GM12878 (cell line): ENCODE measurements at regions not wholly inside any gene's neighbourhood (a gene's known extent, or its start where the extent isn't known, plus 50 kb on each side); places are given as distances from the start of the nearest gene placed in this dataset.

Source experiments
- ATAC-seq: fragments of 200-7000 bp; cut with Tn5 transposase; 3 replicates; pipeline ENCODE4 v1.9.1; 2020; ENCODE audit warnings: mild to moderate bottlenecking, moderate library complexity
- BruUV-seq: library from RNA; stranded (reverse); fragments of 400-500 nt; replicated peaks from 2 replicates; lab custom pipeline; 2021; lab: Mats Ljungman, UMichigan
- CTCF ChIA-PET: fragments of 300-600 bp; sonication (Branson Sonifier 250); formaldehyde crosslinking; extraction: SDS; loops from one replicate; lab custom pipeline; 2021; ENCODE audit warnings: inconsistent platforms; lab: Yijun Ruan, JAX
- POLR2A ChIA-PET: fragments of 350-600 bp; formaldehyde crosslinking; extraction: SDS; loops from one replicate; lab custom pipeline; 2021; ENCODE audit warnings: inconsistent platforms; lab: Charles Lee
- RAD21 ChIA-PET: fragments of 300-600 bp; sonication (Branson Sonifier 250); formaldehyde crosslinking; loops from one replicate; lab custom pipeline; 2023; ENCODE audit warnings: antibody characterized with exemption; ENCODE audit not compliant: unreplicated experiment; lab: Charles Lee
- SMC1A ChIA-PET: fragments of 300-600 bp; sonication (Branson Sonifier 250); formaldehyde crosslinking; loops from one replicate; lab custom pipeline; 2023; ENCODE audit not compliant: unreplicated experiment, uncharacterized antibody; lab: Charles Lee
- DNase-seq: peaks from one replicate; pipeline ENCODE4 v3.0.0-alpha.2; 2011; ENCODE audit warnings: low read depth, low spot score
- FAIRE-seq: peaks from 3 replicates; lab custom pipeline; 2011; peaks lifted over from hg19 to GRCh38; lab: Jason Lieb, UNC
- H2AFZ ChIP-seq: 2 replicates; pipeline ENCODE4 v1.6.0; 2011; ENCODE audit warnings: low read depth, low read length, control low read depth; ENCODE audit not compliant: control insufficient read depth
- H3K27ac ChIP-seq: 2 replicates; pipeline ENCODE4 v1.5.1; 2011; ENCODE audit warnings: control low read depth; ENCODE audit not compliant: control insufficient read depth, insufficient read depth
- H3K27me3 ChIP-seq, 2 experiments: replicated peaks in 1 of 2; 2 replicates each; pipeline versions ENCODE4 v1.6.0 to v1.6.1; 2011; ENCODE audit warnings: low read length in 1 of 2; ENCODE audit not compliant: control insufficient read depth in 2 of 2, insufficient read depth in 2 of 2
- H3K36me3 ChIP-seq, 2 experiments: 2 replicates each; pipeline ENCODE4 v1.5.1; 2011; ENCODE audit warnings: low read length in 1 of 2; ENCODE audit not compliant: control insufficient read depth in 2 of 2, insufficient read depth in 2 of 2
- H3K4me1 ChIP-seq: 2 replicates; pipeline ENCODE4 v1.6.1; 2011; ENCODE audit warnings: mild to moderate bottlenecking, low read length, moderate library complexity, mixed read lengths; ENCODE audit not compliant: control insufficient read depth, insufficient read depth
- H3K4me2 ChIP-seq: 2 replicates; pipeline ENCODE4 v1.6.0; 2011; ENCODE audit warnings: control low read depth; ENCODE audit not compliant: control insufficient read depth, insufficient read depth
- H3K4me3 ChIP-seq: fragments of 200-600 bp; sonication (generic); 2 replicates; pipeline ENCODE4 v1.5.1; 2016
- H3K79me2 ChIP-seq: 2 replicates; pipeline ENCODE4 v1.6.0; 2011; ENCODE audit warnings: low read length; ENCODE audit not compliant: control insufficient read depth, insufficient read depth
- H3K9ac ChIP-seq: 2 replicates; pipeline ENCODE4 v1.8.0; 2011; ENCODE audit warnings: low read length, control low read depth, mixed read lengths; ENCODE audit not compliant: control insufficient read depth, insufficient read depth
- H3K9me3 ChIP-seq: replicated peaks from 3 replicates; pipeline ENCODE4 v1.5.1; 2011; ENCODE audit warnings: mild to moderate bottlenecking, low read length; ENCODE audit not compliant: control insufficient read depth, insufficient read depth
- H4K20me1 ChIP-seq: 2 replicates; pipeline ENCODE4 v1.6.0; 2011; ENCODE audit not compliant: control insufficient read depth, insufficient read depth
- CUX1 ChIP-seq: IDR thresholded peaks from 2 replicates; pipeline ENCODE4 v1.6.1; 2012; ENCODE audit warnings: improper control_type of control experiment, low read depth, low read length; ENCODE audit not compliant: insufficient replicate concordance
- E4F1 ChIP-seq: fragments of 450-650 bp; IDR thresholded peaks from 2 replicates; pipeline ENCODE4 v1.6.1; 2018; ENCODE audit warnings: borderline replicate concordance, mild to moderate bottlenecking; ENCODE audit not compliant: partially characterized antibody
- KDM1A ChIP-seq: fragments of 200-600 bp; sonication (generic); IDR thresholded peaks from 2 replicates; pipeline ENCODE4 v1.6.1; 2016; ENCODE audit warnings: borderline replicate concordance
- NFIC ChIP-seq: IDR thresholded peaks from 2 replicates; pipeline ENCODE4 v1.6.1; 2012; ENCODE audit warnings: low read depth, mild to moderate bottlenecking, inconsistent platforms, low read length, moderate library complexity
- RFX5 ChIP-seq: IDR thresholded peaks from 2 replicates; pipeline ENCODE4 v1.6.1; 2011; ENCODE audit warnings: low read depth, low read length, improper control_type of control experiment
- SIN3A ChIP-seq: IDR thresholded peaks from 2 replicates; pipeline ENCODE4 v1.6.1; 2012; ENCODE audit warnings: low read depth, low read length, improper control_type of control experiment
- SKIL ChIP-seq: fragments of 450-650 bp; IDR thresholded peaks from 2 replicates; pipeline ENCODE4 v1.6.1; 2017; ENCODE audit warnings: mild to moderate bottlenecking, low read depth, inconsistent platforms; ENCODE audit not compliant: poor library complexity, severe bottlenecking
- SMAD5 ChIP-seq: IDR thresholded peaks from 2 replicates; pipeline ENCODE4 v1.6.1; 2016; ENCODE audit warnings: antibody characterized with exemption, low read depth
- ZSCAN29 ChIP-seq: fragments of 450-650 bp; IDR thresholded peaks from 2 replicates; pipeline ENCODE4 v1.6.1; 2017; ENCODE audit warnings: mild to moderate bottlenecking, moderate library complexity
- WGBS: methylation state at CpG from one replicate; pipeline ENCODE4 v1.1.6; 2016; ENCODE audit warnings: low lambda C conversion rate; ENCODE audit not compliant: insufficient replicate concordance, insufficient coverage; ENCODE audit errors: missing lambda C conversion rate; 5-methylcytosine and 5-hydroxymethylcytosine counted together
- in situ Hi-C: fragments of 300-500 bp; cut with MboI; formaldehyde crosslinking; loops from 9 replicates; pipeline ENCODE4 v1.14.3; 2018; ENCODE audit warnings: mixed read lengths
- intact Hi-C: fragments of 100-400 bp; cut with micrococcal nuclease; formaldehyde crosslinking; loops from one replicate; pipeline ENCODE4 v1.14.2; 2022; ENCODE audit not compliant: unreplicated experiment

GRCh38 chr20:40612837-40613236 is 76.2 kb downstream of the MAFB start:
- DNase-seq (no peak), FAIRE-seq (no peak), ATAC-seq (no peak)
- ChIA-PET POLR2A (no interaction called here), CTCF (no interaction called here), SMC1A (no interaction called here), RAD21 (no interaction called here)
- no peaks in the 10 kb centered on the region for H3K4me1 ChIP-seq
- BruUV-seq: no TSS peak
- H3K9ac ChIP-seq: no peak overlapping the region
- TF ChIP-seq E4F1 (no peak), SKIL (no peak)
- no peaks in the 10 kb centered on the region for H3K79me2 ChIP-seq
- H4K20me1 ChIP-seq: no peaks in the 10 kb centered on the region
- no peak overlapping the region for H3K27ac ChIP-seq
- H3K4me2 ChIP-seq: no peak overlapping the region
- H3K4me3 ChIP-seq: no peak overlapping the region
- no peaks in the 10 kb centered on the region for H3K27me3 ChIP-seq
- H3K36me3 ChIP-seq: no peaks in the 10 kb centered on the region
- intact Hi-C loops: no loop called here
- no peak overlapping the region for H2AFZ ChIP-seq
- in situ Hi-C loops: no loop called here
- H3K9me3 ChIP-seq: no peaks in the 10 kb centered on the region

GRCh38 chr20:40612247-40612646 is 76.8 kb downstream of the MAFB start:
- intact Hi-C loops (no loop called here), in situ Hi-C loops (no loop called here)
- CTCF ChIA-PET: no interaction called here
- no TSS peak for BruUV-seq
- Histone ChIP-seq H3K27ac (no peak overlapping the region), H3K27me3 (no peaks in the 10 kb centered on the region), H3K36me3 (no peaks in the 10 kb centered on the region), H3K4me2 (no peak overlapping the region), H4K20me1 (no peaks in the 10 kb centered on the region), H3K9ac (no peak overlapping the region), H3K4me1 (no peaks in the 10 kb centered on the region), H3K4me3 (no peak overlapping the region), H3K9me3 (no peaks in the 10 kb centered on the region), H2AFZ (no peak overlapping the region), H3K79me2 (no peaks in the 10 kb centered on the region)
- no peak for ATAC-seq
- WGBS: 16% methylated on average over 4 of the region's 4 CpGs
- POLR2A ChIA-PET: no interaction called here
- SMC1A ChIA-PET: no interaction called here
- FAIRE-seq: no peak
- no peak for DNase-seq
- RAD21 ChIA-PET: no interaction called here
- TF ChIP-seq CUX1: no peak
- TF ChIP-seq NFIC: no peak
- TF ChIP-seq ZSCAN29: no peak
- no peak for TF ChIP-seq SIN3A
- TF ChIP-seq RFX5: no peak
- TF ChIP-seq SMAD5: no peak
- TF ChIP-seq KDM1A: no peak
